H9 (cell line): ENCODE measurements at regions not wholly inside any gene's neighbourhood (a gene's known extent, or its start where the extent isn't known, plus 50 kb on each side); places are given as distances from the start of the nearest gene placed in this dataset.

Source experiments
- DNase-seq: peaks from one replicate; pipeline ENCODE4 v3.0.0-alpha.2; 2017
- H2AFZ ChIP-seq: one replicate; pipeline ENCODE4 v1.6.1; 2013; ENCODE audit warnings: mild to moderate bottlenecking, low read length, control low read depth, moderate library complexity
- H2AK5ac ChIP-seq: 2 replicates; pipeline ENCODE4 v1.6.1; 2013; ENCODE audit warnings: low read length, control low read depth, mixed read lengths; ENCODE audit not compliant: insufficient read length
- H2BK120ac ChIP-seq: one replicate; pipeline ENCODE4 v1.6.1; 2013; ENCODE audit warnings: low read depth, mild to moderate bottlenecking, low read length, control low read depth, inconsistent platforms; ENCODE audit not compliant: poor library complexity, severe bottlenecking
- H2BK12ac ChIP-seq: 2 replicates; pipeline ENCODE4 v1.6.1; 2013; ENCODE audit warnings: low read length, control low read depth, mixed read lengths, low read depth; ENCODE audit not compliant: insufficient read length
- H2BK15ac ChIP-seq: 2 replicates; pipeline ENCODE4 v1.6.1; 2013; ENCODE audit warnings: low read depth, low read length, control low read depth
- H2BK20ac ChIP-seq: one replicate; pipeline ENCODE4 v1.6.1; 2013; ENCODE audit warnings: low read depth, mild to moderate bottlenecking, low read length, control low read depth, inconsistent platforms; ENCODE audit not compliant: poor library complexity, severe bottlenecking
- H2BK5ac ChIP-seq: 2 replicates; pipeline ENCODE4 v1.6.1; 2013; ENCODE audit warnings: low read length, control low read depth, mixed read lengths; ENCODE audit not compliant: insufficient read length
- H3K14ac ChIP-seq: 2 replicates; pipeline ENCODE4 v1.6.1; 2013; ENCODE audit warnings: low read length, control low read depth; ENCODE audit not compliant: insufficient read depth
- H3K18ac ChIP-seq: 2 replicates; pipeline ENCODE4 v1.6.1; 2013; ENCODE audit warnings: low read depth, mild to moderate bottlenecking, mixed read lengths, low read length, control low read depth; ENCODE audit not compliant: insufficient read length
- H3K23ac ChIP-seq: 2 replicates; pipeline ENCODE4 v1.6.1; 2013; ENCODE audit warnings: low read length, control low read depth, mixed read lengths, low read depth; ENCODE audit not compliant: insufficient read length
- H3K23me2 ChIP-seq: 2 replicates; pipeline ENCODE4 v1.6.1; 2013; ENCODE audit warnings: low read depth, mild to moderate bottlenecking, mixed read lengths, low read length, control low read depth; ENCODE audit not compliant: insufficient read length, poor library complexity, severe bottlenecking
- H3K27ac ChIP-seq: 2 replicates; pipeline ENCODE4 v1.5.1; 2013; ENCODE audit warnings: low read length, control low read depth, mixed read lengths, low read depth; ENCODE audit not compliant: insufficient read length
- H3K27me3 ChIP-seq: 2 replicates; pipeline ENCODE4 v1.6.1; 2013; ENCODE audit warnings: low read length, control low read depth, inconsistent platforms; ENCODE audit not compliant: insufficient read depth
- H3K4ac ChIP-seq: 2 replicates; pipeline ENCODE4 v1.6.1; 2013; ENCODE audit warnings: low read depth, mild to moderate bottlenecking, control low read depth, inconsistent platforms, low read length, moderate library complexity
- H3K4me1 ChIP-seq: 2 replicates; pipeline ENCODE4 v1.6.1; 2013; ENCODE audit warnings: low read length, control low read depth, inconsistent platforms; ENCODE audit not compliant: insufficient read depth
- H3K4me2 ChIP-seq: 2 replicates; pipeline ENCODE4 v1.6.1; 2013; ENCODE audit warnings: low read length, control low read depth, mixed read lengths; ENCODE audit not compliant: insufficient read length, insufficient read depth
- H3K56ac ChIP-seq: 2 replicates; pipeline ENCODE4 v1.6.1; 2013; ENCODE audit warnings: low read depth, mild to moderate bottlenecking, mixed read lengths, low read length, control low read depth; ENCODE audit not compliant: insufficient read length
- H3K79me1 ChIP-seq: 2 replicates; pipeline ENCODE4 v1.6.1; 2013; ENCODE audit warnings: low read depth, mild to moderate bottlenecking, moderate library complexity, low read length, control low read depth, inconsistent platforms; ENCODE audit not compliant: insufficient read depth, poor library complexity, severe bottlenecking
- H3K79me2 ChIP-seq: 2 replicates; pipeline ENCODE4 v1.6.1; 2013; ENCODE audit warnings: low read length, control low read depth, inconsistent platforms; ENCODE audit not compliant: insufficient read depth
- H3K9ac ChIP-seq: 2 replicates; pipeline ENCODE4 v1.6.1; 2013; ENCODE audit warnings: low read length, control low read depth, mixed read lengths; ENCODE audit not compliant: insufficient read length; ENCODE audit errors: extremely low read depth
- H3K9me3 ChIP-seq: one replicate; pipeline ENCODE4 v1.6.1; 2013; ENCODE audit warnings: low read depth, low read length, inconsistent platforms; ENCODE audit not compliant: control insufficient read depth
- H3T11ph ChIP-seq: one replicate; pipeline ENCODE4 v1.6.1; 2013; ENCODE audit warnings: mild to moderate bottlenecking, low read length, control low read depth, inconsistent platforms
- H4K20me1 ChIP-seq: one replicate; pipeline ENCODE4 v1.6.1; 2013; ENCODE audit not compliant: control insufficient read depth, insufficient read length, insufficient read depth
- H4K5ac ChIP-seq: 2 replicates; pipeline ENCODE4 v1.6.1; 2013; ENCODE audit warnings: low read depth, mild to moderate bottlenecking, mixed read lengths, low read length, control low read depth; ENCODE audit not compliant: insufficient read length
- H4K8ac ChIP-seq: replicated peaks from 2 replicates; pipeline ENCODE4 v1.6.1; 2013; ENCODE audit warnings: low read length, control low read depth, mixed read lengths, low read depth; ENCODE audit not compliant: insufficient read length
- H4K91ac ChIP-seq: 2 replicates; pipeline ENCODE4 v1.6.1; 2013; ENCODE audit warnings: low read depth, mild to moderate bottlenecking, moderate library complexity, mixed read lengths, low read length, control low read depth; ENCODE audit not compliant: insufficient read length
- H3K27ac Mint-ChIP-seq, 3 experiments: 2 replicates in 2 of 3; 3 replicates in 1 of 3; pipeline ENCODE4 v1.8.0; 2020 to 2021; ENCODE audit warnings: mixed read lengths in 3 of 3, mild to moderate bottlenecking in 1 of 3, moderate library complexity in 1 of 3
- H3K27me3 Mint-ChIP-seq: 2 replicates; pipeline ENCODE4 v1.8.0; 2021; ENCODE audit warnings: low read depth, mild to moderate bottlenecking, moderate library complexity, mixed read lengths
- H3K36me3 Mint-ChIP-seq, 3 experiments: 2 replicates in 2 of 3; 3 replicates in 1 of 3; pipeline ENCODE4 v1.8.0; 2020 to 2021; ENCODE audit warnings: low read depth in 3 of 3, mixed read lengths in 3 of 3; ENCODE audit not compliant: insufficient read depth in 1 of 3
- H3K4me1 Mint-ChIP-seq, 2 experiments: 2 replicates each; pipeline ENCODE4 v1.8.0; 2020; ENCODE audit warnings: mixed read lengths in 2 of 2
- H3K4me3 Mint-ChIP-seq, 2 experiments: 2 replicates in 1 of 2; 3 replicates in 1 of 2; pipeline ENCODE4 v1.8.0; 2020 to 2021; ENCODE audit warnings: mild to moderate bottlenecking in 2 of 2, mixed read lengths in 2 of 2, moderate library complexity in 1 of 2
- H3K9me3 Mint-ChIP-seq, 2 experiments: 2 replicates in 1 of 2; 3 replicates in 1 of 2; pipeline ENCODE4 v1.8.0; 2020; ENCODE audit warnings: mild to moderate bottlenecking in 2 of 2, mixed read lengths in 2 of 2, moderate library complexity in 1 of 2
- CTCF ChIP-seq: fragments of 200-600 bp; sonication (generic); conservative IDR thresholded peaks from 3 replicates; pipeline ENCODE4 v1.8.0; 2021; ENCODE audit warnings: antibody characterized with exemption, mild to moderate bottlenecking
- WGBS: extraction: QIAGEN DNeasy Blood & Tissue Kit; methylation state at CpG from one replicate; pipeline ENCODE4 v1.1.7; 2013; ENCODE audit warnings: missing lambda C conversion rate, low lambda C conversion rate, mixed read lengths; ENCODE audit not compliant: insufficient read length; ENCODE audit errors: extremely low coverage; 5-methylcytosine and 5-hydroxymethylcytosine counted together

GRCh38 chr15:31486506-31486905 is 159.9 kb downstream of the KLF13 start:
- no peak overlapping the region for H3K14ac ChIP-seq
- H2BK20ac ChIP-seq = no peak overlapping the region
- H3K27ac Mint-ChIP-seq = no peak overlapping the region
- no peak overlapping the region for H2AFZ ChIP-seq
- peaks cover 2% of the 10 kb centered on the region for H4K20me1 ChIP-seq
- H2BK120ac ChIP-seq = no peak overlapping the region
- H3K27me3 ChIP-seq = peaks cover 21% of the 10 kb centered on the region
- no peak overlapping the region for H4K8ac ChIP-seq
- H3K4ac ChIP-seq = no peak overlapping the region
- no peak overlapping the region for H3K56ac ChIP-seq
- no peak overlapping the region for H3K27ac ChIP-seq
- H4K91ac ChIP-seq = no peak overlapping the region
- no peak overlapping the region for H3K18ac ChIP-seq
- H3K79me2 ChIP-seq = no peaks in the 10 kb centered on the region
- no peak overlapping the region for H3K4me2 ChIP-seq
- H2BK15ac ChIP-seq = no peak overlapping the region
- peak; percentile 26 for DNase-seq
- no peak overlapping the region for H3K23ac ChIP-seq
- no peak overlapping the region for H2AK5ac ChIP-seq
- no peaks in the 10 kb centered on the region for H3K79me1 ChIP-seq
- WGBS = no CpG with 5 or more reads among the region's 11 CpGs
- H3K36me3 Mint-ChIP-seq = peaks cover 6 to 15% (median 7%) of the 10 kb centered on the region in 3 experiments
- no peak overlapping the region for H2BK12ac ChIP-seq
- no peak for TF ChIP-seq CTCF
- no peak overlapping the region for H3K9ac ChIP-seq
- H3K4me3 Mint-ChIP-seq = no peak overlapping the region
- no peak overlapping the region for H3T11ph ChIP-seq
- peaks cover 2 to 12% of the 10 kb centered on the region in 2 experiments for H3K4me1 Mint-ChIP-seq
- H3K23me2 ChIP-seq = no peaks in the 10 kb centered on the region
- no peaks in the 10 kb centered on the region for H3K4me1 ChIP-seq
- H3K27me3 Mint-ChIP-seq = peaks cover 39% of the 10 kb centered on the region
- H2BK5ac ChIP-seq = no peak overlapping the region
- peaks cover 13% of the 10 kb centered on the region in 2 experiments for H3K9me3 Mint-ChIP-seq
- no peaks in the 10 kb centered on the region for H3K9me3 ChIP-seq
- no peak overlapping the region for H4K5ac ChIP-seq
